ENCODE measurements at regions not wholly inside any gene's neighbourhood (a gene's known extent, or its start where the extent isn't known, plus 50 kb on each side); places are given as distances from the start of the nearest gene placed in this dataset.

- no peak for TF ChIP-seq CTCF (IDR thresholded peaks at IDR 0.05; ENCODE audit: insufficient read depth, low read length)
- TF ChIP-seq REST (IDR thresholded peaks at IDR 0.05; ENCODE audit: insufficient replicate concordance, low read depth), result no peak
Observed at GRCh38 chr6:43950731-43951062, 176.6 kb downstream of the MRPL14 start.
